GM12865 (cell line): ENCODE measurements at regions not wholly inside any gene's neighbourhood (a gene's known extent, or its start where the extent isn't known, plus 50 kb on each side); places are given as distances from the start of the nearest gene placed in this dataset.

Experiments
- DNase-seq: peaks from one replicate; pipeline ENCODE4 v3.0.0; 2010; ENCODE audit warnings: low read depth
- H3K4me3 ChIP-seq: 2 replicates; pipeline ENCODE4 v1.5.1; 2011; ENCODE audit warnings: mild to moderate bottlenecking, low read depth, low read length, control low read depth
- TF ChIP-seq, protein P1 (sequence below): IDR thresholded peaks from 2 replicates; pipeline ENCODE4 v1.5.1; 2011; ENCODE audit warnings: low read length, control low read depth, low read depth, inconsistent platforms; ENCODE audit not compliant: insufficient read depth; ENCODE audit errors: missing control alignments

DNA sequence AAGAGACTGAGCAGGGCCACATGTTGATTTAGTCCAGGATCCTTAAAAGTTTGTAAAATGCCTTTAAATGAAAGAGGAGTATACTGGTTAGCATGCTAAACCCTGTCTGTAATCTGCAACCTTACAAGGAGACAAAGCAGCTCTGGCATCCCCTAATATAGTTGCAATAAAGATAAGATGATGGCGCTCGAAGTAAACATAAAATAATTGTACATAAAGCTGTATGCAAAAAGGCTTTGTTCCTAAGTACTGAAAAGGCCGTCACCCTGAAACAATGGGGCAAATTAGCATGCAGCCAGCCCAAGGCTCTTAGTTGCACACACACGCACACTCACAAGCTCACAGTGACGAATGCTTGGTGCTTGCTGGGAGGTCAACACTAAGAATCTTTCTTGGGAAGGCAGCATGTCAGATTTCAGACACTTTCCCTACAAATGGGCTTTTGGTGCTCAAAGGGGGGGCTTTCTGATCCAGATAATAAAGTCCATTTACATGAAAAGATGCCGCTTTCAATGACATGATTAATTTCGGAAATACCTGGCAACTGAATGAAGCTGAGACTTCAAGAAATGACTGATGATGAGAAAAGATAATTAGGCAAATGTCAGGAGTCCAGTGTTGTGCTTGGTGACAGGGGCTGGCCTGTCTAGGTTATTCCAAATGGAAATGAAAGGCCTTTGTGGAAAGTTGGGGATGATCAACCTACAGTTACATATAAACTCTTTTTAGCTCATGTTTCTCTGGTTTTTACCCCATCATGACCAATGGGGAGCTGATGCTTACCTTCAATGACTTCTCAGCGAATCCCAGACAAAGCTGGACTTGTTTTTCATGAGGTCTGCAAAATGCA, 370.3 kb downstream of the MEIS1 start:
- TF ChIP-seq, protein P1, sequence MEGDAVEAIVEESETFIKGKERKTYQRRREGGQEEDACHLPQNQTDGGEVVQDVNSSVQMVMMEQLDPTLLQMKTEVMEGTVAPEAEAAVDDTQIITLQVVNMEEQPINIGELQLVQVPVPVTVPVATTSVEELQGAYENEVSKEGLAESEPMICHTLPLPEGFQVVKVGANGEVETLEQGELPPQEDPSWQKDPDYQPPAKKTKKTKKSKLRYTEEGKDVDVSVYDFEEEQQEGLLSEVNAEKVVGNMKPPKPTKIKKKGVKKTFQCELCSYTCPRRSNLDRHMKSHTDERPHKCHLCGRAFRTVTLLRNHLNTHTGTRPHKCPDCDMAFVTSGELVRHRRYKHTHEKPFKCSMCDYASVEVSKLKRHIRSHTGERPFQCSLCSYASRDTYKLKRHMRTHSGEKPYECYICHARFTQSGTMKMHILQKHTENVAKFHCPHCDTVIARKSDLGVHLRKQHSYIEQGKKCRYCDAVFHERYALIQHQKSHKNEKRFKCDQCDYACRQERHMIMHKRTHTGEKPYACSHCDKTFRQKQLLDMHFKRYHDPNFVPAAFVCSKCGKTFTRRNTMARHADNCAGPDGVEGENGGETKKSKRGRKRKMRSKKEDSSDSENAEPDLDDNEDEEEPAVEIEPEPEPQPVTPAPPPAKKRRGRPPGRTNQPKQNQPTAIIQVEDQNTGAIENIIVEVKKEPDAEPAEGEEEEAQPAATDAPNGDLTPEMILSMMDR, result no peak
- no peak for DNase-seq
- H3K4me3 ChIP-seq, result no peak overlapping the region

DNA sequence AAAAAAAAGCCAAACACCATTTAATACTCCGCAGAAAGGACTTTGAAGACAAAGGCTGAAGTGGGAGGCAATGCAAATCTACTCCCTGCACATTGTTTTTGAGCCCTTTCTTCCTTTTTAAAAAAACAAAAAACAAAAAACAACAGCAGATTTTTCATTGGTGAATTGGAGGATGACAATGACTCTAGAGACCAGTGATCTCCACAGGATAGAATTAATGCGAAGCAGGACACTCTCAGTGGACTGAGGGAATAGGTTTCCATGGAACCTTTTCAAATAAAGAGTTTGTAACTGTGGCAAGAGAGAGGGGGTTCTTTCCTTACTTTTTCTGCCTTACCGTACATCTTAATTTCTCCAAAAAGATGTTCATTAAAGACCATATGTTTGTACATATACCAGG, 371.0 kb downstream of the MEIS1 start:
- no peak overlapping the region for H3K4me3 ChIP-seq
- TF ChIP-seq, protein P1, result no peak
- no peak for DNase-seq

DNA sequence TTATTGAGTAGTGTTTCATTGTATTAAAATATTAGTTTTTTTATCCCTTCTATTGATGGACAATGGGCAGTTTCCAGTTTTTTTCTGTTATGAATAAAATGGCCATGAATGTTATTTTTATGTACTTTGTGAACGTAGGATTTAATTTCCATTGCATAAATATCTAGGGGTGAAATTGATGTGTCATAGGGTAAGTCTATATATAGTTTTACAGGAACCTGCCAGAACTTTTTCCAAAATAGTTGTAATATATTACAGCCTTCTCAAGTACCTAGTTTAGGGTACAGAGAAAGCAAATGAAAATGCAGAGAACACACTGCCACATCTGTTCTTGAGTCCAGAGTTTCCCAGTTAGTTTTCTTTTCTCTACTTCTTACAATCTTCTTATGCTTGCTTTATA, 378.6 kb downstream of the MEIS1 start:
- no peak overlapping the region for H3K4me3 ChIP-seq
- DNase-seq, result no peak
- TF ChIP-seq, protein P1, result no peak

DNA sequence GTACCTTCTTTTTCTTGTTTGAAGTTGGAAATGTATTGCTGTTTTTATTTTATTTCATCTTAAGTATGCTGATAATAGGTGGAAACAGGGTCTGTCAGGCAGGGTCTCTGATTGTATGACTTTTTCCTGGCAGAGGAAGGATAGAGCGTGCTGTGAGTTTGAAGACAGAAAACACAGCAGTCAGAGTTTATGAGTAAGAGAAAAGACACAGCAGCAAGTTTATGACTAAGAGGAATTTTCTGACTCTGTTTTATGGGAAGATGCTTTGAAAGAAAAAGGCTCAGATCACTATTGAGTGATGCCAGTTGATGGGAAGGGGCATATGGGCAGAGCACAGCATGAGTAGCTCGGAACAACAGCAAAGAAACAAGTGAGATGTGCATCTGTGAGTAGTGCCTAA, 379.1 kb downstream of the MEIS1 start:
- no peak overlapping the region for H3K4me3 ChIP-seq
- TF ChIP-seq, protein P1, result no peak
- no peak for DNase-seq

DNA sequence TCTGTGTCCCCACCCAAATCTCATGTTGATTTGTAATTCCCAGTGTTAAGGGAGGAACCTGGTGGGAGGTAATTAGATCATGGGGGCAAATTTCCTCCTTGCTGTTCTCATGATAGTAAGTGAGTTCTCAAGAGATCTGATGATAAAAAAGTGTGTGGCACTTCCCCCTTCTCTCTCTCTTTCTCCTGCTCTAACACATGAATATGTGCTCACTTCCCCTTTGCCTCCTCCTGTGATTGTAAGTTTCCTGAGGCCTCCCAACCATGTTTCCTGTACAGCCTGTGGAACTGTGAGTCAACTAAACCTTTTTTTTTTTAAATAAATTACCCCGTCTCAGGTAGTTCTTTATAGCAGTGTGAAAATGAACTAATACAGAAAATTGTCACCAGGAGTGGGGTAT, 380.0 kb downstream of the MEIS1 start:
- no peak for DNase-seq
- TF ChIP-seq, protein P1, result no peak
- H3K4me3 ChIP-seq, result no peak overlapping the region

DNA sequence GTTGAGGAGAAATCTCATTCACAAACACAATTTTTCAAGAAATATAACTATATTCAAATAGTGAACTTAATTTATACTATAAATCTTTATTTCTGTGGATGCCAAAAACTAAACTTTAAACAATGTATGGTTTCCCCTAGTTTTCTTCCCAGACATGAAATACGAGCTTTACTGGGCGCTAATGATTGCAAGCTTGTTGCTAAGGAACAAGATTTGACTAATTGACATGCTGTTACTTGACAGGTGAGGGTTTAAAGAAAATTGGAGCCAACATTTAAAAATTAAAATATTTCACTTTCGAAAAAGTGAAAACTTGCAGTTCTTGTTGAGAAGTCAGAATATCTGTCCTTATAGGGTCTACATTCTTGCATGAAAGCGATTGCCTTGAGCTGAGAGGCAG, 381.0 kb downstream of the MEIS1 start:
- TF ChIP-seq, protein P1, result no peak
- DNase-seq, result no peak
- H3K4me3 ChIP-seq, result no peak overlapping the region

DNA sequence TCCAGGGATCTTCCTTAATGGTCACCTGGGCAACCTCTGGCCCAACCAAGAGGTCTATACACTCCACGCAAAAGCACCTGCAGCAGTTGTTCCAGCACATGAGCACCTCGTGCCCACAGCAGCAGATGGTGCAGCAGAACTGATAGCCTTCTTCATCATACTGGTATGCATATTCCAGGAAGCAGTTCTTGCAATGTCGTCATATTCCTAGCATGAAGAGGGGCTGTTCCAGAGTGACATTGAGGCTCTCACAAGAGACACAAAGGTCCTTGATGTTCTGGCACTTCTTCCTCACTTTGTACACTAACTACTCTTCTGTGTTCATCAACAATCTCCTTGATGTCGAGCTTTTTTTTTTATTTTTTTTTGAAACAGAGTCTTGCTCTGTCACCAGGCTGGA, 386.2 kb downstream of the MEIS1 start:
- no peak for DNase-seq
- no peak overlapping the region for H3K4me3 ChIP-seq
- TF ChIP-seq, protein P1, result no peak
